Cardiac muscle cell (in vitro differentiated cells and primary cell): ENCODE measurements at regions not wholly inside any gene's neighbourhood (a gene's known extent, or its start where the extent isn't known, plus 50 kb on each side); places are given as distances from the start of the nearest gene placed in this dataset.

Source experiments
- DNase-seq, 2 donors: peaks; one replicate each; pipeline versions ENCODE4 v3.0.0 to v3.0.0-alpha.2; 2010 to 2017; ENCODE audit warnings: low read depth in 1 of 2, low spot score in 1 of 2
- H3K27ac ChIP-seq: fragments of 200-600 bp; sonication (generic); 2 replicates; pipeline ENCODE4 v1.5.1; 2016
- H3K27me3 ChIP-seq: fragments of 200-600 bp; sonication (generic); 2 replicates; pipeline ENCODE4 v1.6.0; 2016; ENCODE audit warnings: control low read depth
- H3K36me3 ChIP-seq: fragments of 200-600 bp; sonication (generic); 2 replicates; pipeline ENCODE4 v1.5.1; 2016; ENCODE audit warnings: control low read depth
- H3K4me1 ChIP-seq: fragments of 200-600 bp; sonication (generic); 2 replicates; pipeline ENCODE4 v1.8.1; 2017; ENCODE audit warnings: low read depth, mild to moderate bottlenecking, mixed run types
- H3K4me3 ChIP-seq: fragments of 200-600 bp; sonication (generic); 2 replicates; pipeline ENCODE4 v1.5.1; 2016; ENCODE audit warnings: mild to moderate bottlenecking
- H3K9me3 ChIP-seq: fragments of 200-600 bp; sonication (generic); 2 replicates; pipeline ENCODE4 v1.5.1; 2017; ENCODE audit warnings: low read depth, mild to moderate bottlenecking, control low read depth
- TF ChIP-seq, protein P1 (sequence below): IDR thresholded peaks from 2 replicates; pipeline ENCODE4 v1.5.1; 2012; ENCODE audit warnings: low read depth, mild to moderate bottlenecking, low read length

DNA sequence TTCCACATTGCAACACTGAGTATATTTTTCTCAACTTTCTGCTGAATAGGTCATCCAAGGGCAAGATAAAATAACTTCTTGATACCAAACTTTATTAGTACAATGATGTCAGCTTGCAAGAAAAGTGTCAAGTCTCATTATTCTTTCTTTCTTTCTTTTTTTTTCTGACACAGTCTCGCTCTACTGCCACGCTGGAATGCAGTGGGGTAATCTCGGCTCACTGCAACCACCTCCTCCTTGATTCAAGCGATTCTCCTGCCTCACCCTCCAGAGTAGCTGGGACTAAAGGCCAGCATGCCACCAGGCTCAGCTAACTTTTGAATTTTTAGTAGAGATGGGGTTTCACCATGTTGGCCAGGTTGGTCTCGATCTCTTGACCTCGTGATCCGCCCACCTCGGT, 523.4 kb downstream of the FSCB start:
- TF ChIP-seq, protein P1, sequence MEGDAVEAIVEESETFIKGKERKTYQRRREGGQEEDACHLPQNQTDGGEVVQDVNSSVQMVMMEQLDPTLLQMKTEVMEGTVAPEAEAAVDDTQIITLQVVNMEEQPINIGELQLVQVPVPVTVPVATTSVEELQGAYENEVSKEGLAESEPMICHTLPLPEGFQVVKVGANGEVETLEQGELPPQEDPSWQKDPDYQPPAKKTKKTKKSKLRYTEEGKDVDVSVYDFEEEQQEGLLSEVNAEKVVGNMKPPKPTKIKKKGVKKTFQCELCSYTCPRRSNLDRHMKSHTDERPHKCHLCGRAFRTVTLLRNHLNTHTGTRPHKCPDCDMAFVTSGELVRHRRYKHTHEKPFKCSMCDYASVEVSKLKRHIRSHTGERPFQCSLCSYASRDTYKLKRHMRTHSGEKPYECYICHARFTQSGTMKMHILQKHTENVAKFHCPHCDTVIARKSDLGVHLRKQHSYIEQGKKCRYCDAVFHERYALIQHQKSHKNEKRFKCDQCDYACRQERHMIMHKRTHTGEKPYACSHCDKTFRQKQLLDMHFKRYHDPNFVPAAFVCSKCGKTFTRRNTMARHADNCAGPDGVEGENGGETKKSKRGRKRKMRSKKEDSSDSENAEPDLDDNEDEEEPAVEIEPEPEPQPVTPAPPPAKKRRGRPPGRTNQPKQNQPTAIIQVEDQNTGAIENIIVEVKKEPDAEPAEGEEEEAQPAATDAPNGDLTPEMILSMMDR = no peak
- H3K27ac ChIP-seq = no peak overlapping the region
- no peaks in the 10 kb centered on the region for H3K27me3 ChIP-seq
- DNase-seq = no peak
- H3K36me3 ChIP-seq = no peaks in the 10 kb centered on the region
- no peak overlapping the region for H3K4me3 ChIP-seq
- no peaks in the 10 kb centered on the region for H3K4me1 ChIP-seq
- no peaks in the 10 kb centered on the region for H3K9me3 ChIP-seq

DNA sequence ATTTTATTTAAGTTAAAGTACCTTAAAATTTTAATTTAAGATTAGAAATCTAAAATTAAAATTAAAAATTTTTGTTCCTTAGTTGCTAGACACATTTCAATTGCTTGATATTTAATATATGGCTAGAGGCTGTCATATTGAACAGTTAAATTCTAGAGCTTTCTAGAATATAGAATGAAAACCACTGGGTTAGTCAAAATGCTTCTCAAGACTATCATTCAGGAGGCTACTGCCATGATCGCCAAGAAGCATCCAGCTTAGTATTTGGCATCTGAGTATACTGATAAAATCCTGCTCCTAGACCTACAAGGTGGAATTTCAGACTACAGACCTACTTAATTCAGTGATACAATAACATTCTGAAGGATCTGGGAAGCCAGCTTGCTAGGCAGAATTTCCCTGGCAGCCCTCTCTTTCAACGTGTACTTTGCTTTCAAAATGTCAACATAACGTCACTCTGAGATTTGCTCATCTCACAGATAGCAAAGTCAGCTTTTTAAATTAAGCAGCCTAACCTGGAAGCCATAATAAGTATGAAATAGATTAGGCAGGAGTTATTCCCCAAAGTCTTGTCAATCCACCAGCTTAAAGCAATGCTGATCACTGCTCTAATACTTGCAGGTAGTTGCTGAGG, 525.8 kb downstream of the FSCB start:
- H3K4me3 ChIP-seq = no peak overlapping the region
- H3K27me3 ChIP-seq = no peaks in the 10 kb centered on the region
- no peaks in the 10 kb centered on the region for H3K4me1 ChIP-seq
- H3K27ac ChIP-seq = no peak overlapping the region
- TF ChIP-seq, protein P1 = no peak
- H3K36me3 ChIP-seq = no peaks in the 10 kb centered on the region
- DNase-seq = no peak
- H3K9me3 ChIP-seq = no peaks in the 10 kb centered on the region

DNA sequence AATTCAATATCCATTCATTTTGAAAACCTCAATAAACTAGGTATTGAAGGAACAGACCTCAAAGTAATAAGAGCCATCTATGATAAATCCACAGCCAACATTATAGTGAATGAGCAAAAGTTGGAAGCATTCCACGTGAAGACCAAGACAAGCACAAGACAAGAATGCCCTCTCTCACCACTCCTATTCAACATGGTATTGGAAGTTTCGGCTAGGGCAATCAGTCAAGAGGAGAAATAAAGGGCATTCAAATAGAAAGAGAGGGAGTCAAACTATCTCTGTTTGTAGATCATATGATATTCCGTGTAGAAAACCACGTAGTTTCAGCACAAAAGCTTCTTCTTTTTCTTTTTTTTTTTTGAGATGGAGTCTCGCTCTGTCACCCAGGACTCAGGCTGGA, 550.3 kb downstream of the FSCB start:
- no peak for DNase-seq

DNA sequence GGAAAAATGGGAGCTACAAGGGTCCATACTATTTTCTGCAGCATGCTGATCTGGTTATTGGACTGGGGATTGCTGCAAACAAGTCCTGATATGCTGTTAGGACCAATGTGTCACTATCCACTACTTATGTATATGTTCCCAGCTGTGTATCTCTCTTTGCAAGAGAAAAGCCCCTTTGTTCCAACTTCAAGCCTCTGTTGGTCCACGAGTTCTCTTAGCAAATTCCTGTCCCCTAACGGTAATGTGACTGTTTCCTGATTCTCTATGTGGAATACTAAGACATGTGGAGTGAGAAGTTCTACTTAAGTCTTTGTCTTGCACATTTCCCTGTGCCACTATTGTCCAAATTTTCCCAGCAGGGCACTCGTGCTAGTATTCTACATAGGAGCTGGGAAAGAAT, 557.7 kb downstream of the FSCB start:
- TF ChIP-seq, protein P1 = no peak
- H3K9me3 ChIP-seq = no peaks in the 10 kb centered on the region
- H3K27ac ChIP-seq = no peak overlapping the region
- H3K27me3 ChIP-seq = no peaks in the 10 kb centered on the region
- no peak overlapping the region for H3K4me3 ChIP-seq
- no peaks in the 10 kb centered on the region for H3K36me3 ChIP-seq
- no peak for DNase-seq
- no peaks in the 10 kb centered on the region for H3K4me1 ChIP-seq

More for the DNA sequence above, 550.3 kb downstream of the FSCB start:
- Histone ChIP-seq H3K9me3 (no peaks in the 10 kb centered on the region), H3K4me3 (no peak overlapping the region), H3K4me1 (no peaks in the 10 kb centered on the region), H3K27ac (no peak overlapping the region), H3K36me3 (no peaks in the 10 kb centered on the region), H3K27me3 (no peaks in the 10 kb centered on the region)
- TF ChIP-seq, protein P1 = no peak

DNA sequence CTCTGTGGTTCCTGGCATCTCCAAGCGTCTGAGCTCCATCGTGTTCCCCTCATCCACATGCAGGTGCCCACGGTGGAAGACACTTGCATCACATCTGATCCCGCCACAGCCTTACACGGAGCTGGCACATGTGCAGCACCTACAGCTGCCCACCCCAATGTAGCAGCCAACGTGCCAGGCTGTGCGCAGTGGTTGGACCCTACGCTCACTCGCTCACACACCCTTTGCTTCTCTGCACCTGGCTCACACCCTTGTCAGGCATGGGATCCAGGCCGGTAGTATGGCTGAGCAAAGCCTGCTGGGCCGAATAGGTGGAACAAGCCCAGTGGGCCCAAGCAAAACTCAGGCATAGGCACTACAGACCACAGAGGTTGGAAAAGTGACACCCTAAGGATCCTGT, 567.2 kb downstream of the FSCB start:
- TF ChIP-seq, protein P1 = no peak
- no peak overlapping the region for H3K4me3 ChIP-seq
- H3K36me3 ChIP-seq = no peaks in the 10 kb centered on the region
- H3K27ac ChIP-seq = no peak overlapping the region
- no peaks in the 10 kb centered on the region for H3K9me3 ChIP-seq
- no peaks in the 10 kb centered on the region for H3K27me3 ChIP-seq
- no peaks in the 10 kb centered on the region for H3K4me1 ChIP-seq
- DNase-seq = no peak
